ENCODE measurements at regions not wholly inside any gene's neighbourhood (a gene's known extent, or its start where the extent isn't known, plus 50 kb on each side); places are given as distances from the start of the nearest gene placed in this dataset.

GRCh38 chr14:51807356-51807755 is 53.1 kb upstream of the GNG2 start:
- TF ChIP-seq CTCF (IDR thresholded peaks at IDR 0.05) (no peak), POLR2A (IDR thresholded peaks at IDR 0.05) (no peak), EP300 (IDR thresholded peaks at IDR 0.05) (no peak)
